Activated CD4-positive, alpha-beta T cell treated with anti-CD3 and anti-CD28 coated beads, Interleukin-2, amount 10 ng/mL, durations not matched to agents 24 days and 14 days (primary cell): ENCODE measurements at regions not wholly inside any gene's neighbourhood (a gene's known extent, or its start where the extent isn't known, plus 50 kb on each side); places are given as distances from the start of the nearest gene placed in this dataset.

ENCODE experiments used
- DNase-seq: peaks from one replicate; pipeline ENCODE4 v3.0.0; 2022
- H3K27ac Mint-ChIP-seq: one replicate; pipeline ENCODE4 v1.8.0; 2022; ENCODE audit warnings: mild to moderate bottlenecking, mixed read lengths
- H3K27me3 Mint-ChIP-seq: one replicate; pipeline ENCODE4 v1.8.0; 2022; ENCODE audit warnings: mixed read lengths
- H3K36me3 Mint-ChIP-seq: one replicate; pipeline ENCODE4 v1.8.0; 2022; ENCODE audit warnings: low read depth, mild to moderate bottlenecking, mixed read lengths
- H3K4me1 Mint-ChIP-seq: one replicate; pipeline ENCODE4 v1.8.0; 2021; ENCODE audit warnings: mixed read lengths
- H3K4me3 Mint-ChIP-seq: one replicate; pipeline ENCODE4 v1.8.0; 2022; ENCODE audit warnings: mild to moderate bottlenecking, moderate library complexity, mixed read lengths
- H3K9me3 Mint-ChIP-seq: one replicate; pipeline ENCODE4 v1.8.0; 2021; ENCODE audit warnings: mixed read lengths
- intact Hi-C: fragments of 100-400 bp; cut with micrococcal nuclease; formaldehyde crosslinking; loops from one replicate; pipeline ENCODE4 v1.15.1; 2023

GRCh38 chr6:148087659-148088058 lies 255.0 kb upstream of the SASH1 start:
- Mint-ChIP-seq H3K36me3 (no peaks in the 10 kb centered on the region), H3K27me3 (peaks cover 2% of the 10 kb centered on the region), H3K27ac (no peak overlapping the region), H3K4me1 (no peaks in the 10 kb centered on the region), H3K9me3 (peaks cover 9% of the 10 kb centered on the region), H3K4me3 (no peak overlapping the region)
- intact Hi-C loops = no loop called here
- no peak for DNase-seq

GRCh38 chr6:148090326-148090725 lies 252.3 kb upstream of the SASH1 start:
- Mint-ChIP-seq H3K4me1 (no peaks in the 10 kb centered on the region), H3K27me3 (no peaks in the 10 kb centered on the region), H3K27ac (no peak overlapping the region), H3K4me3 (no peak overlapping the region), H3K36me3 (no peaks in the 10 kb centered on the region), H3K9me3 (peaks cover 5% of the 10 kb centered on the region)
- no peak for DNase-seq
- intact Hi-C loops = no loop called here

DNA sequence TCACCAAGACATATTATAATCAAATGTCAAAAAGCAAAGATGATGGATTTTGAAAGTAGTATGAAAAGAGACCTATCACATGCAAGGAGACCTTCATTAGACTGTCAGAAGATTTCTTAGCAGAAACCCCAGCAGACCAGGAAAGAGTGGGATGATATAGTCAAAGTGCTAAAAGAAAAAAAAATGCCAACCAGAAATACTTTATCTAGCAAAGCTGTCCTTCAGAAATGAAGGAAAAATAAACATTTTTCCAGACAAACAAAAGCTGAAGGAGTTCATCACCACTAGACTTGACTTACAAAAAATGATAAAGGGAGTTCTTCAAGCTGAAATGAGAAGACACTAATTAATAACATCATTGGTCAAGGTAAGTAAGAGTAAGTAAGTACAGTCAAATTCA lies 251.2 kb upstream of the SASH1 start:
- H3K9me3 Mint-ChIP-seq = peaks cover 5% of the 10 kb centered on the region
- no peaks in the 10 kb centered on the region for H3K27me3 Mint-ChIP-seq
- intact Hi-C loops = no loop called here
- H3K4me3 Mint-ChIP-seq = no peak overlapping the region
- DNase-seq = no peak
- H3K27ac Mint-ChIP-seq = no peak overlapping the region
- no peaks in the 10 kb centered on the region for H3K36me3 Mint-ChIP-seq
- H3K4me1 Mint-ChIP-seq = no peaks in the 10 kb centered on the region

- Mint-ChIP-seq H3K4me3 (no peak overlapping the region), H3K9me3 (no peaks in the 10 kb centered on the region), H3K4me1 (no peaks in the 10 kb centered on the region), H3K27ac (no peak overlapping the region), H3K36me3 (no peaks in the 10 kb centered on the region), H3K27me3 (peaks cover 2% of the 10 kb centered on the region)
- DNase-seq = no peak
- intact Hi-C loops = no loop called here
Measured at GRCh38 chr6:148103436-148103835, 239.2 kb upstream of the SASH1 start.

- intact Hi-C loops = no loop called here
- H3K4me1 Mint-ChIP-seq = no peaks in the 10 kb centered on the region
- DNase-seq = no peak
- no peaks in the 10 kb centered on the region for H3K9me3 Mint-ChIP-seq
- no peaks in the 10 kb centered on the region for H3K36me3 Mint-ChIP-seq
- no peak overlapping the region for H3K27ac Mint-ChIP-seq
- H3K4me3 Mint-ChIP-seq = no peak overlapping the region
- peaks cover 4% of the 10 kb centered on the region for H3K27me3 Mint-ChIP-seq
Measured at GRCh38 chr6:148104131-148104530, 238.5 kb upstream of the SASH1 start.

GRCh38 chr6:148105695-148106094 lies 236.9 kb upstream of the SASH1 start:
- H3K27ac Mint-ChIP-seq = no peak overlapping the region
- no peaks in the 10 kb centered on the region for H3K4me1 Mint-ChIP-seq
- H3K9me3 Mint-ChIP-seq = no peaks in the 10 kb centered on the region
- H3K36me3 Mint-ChIP-seq = no peaks in the 10 kb centered on the region
- DNase-seq = no peak
- intact Hi-C loops = no loop called here
- H3K27me3 Mint-ChIP-seq = peaks cover 4% of the 10 kb centered on the region
- no peak overlapping the region for H3K4me3 Mint-ChIP-seq

DNA sequence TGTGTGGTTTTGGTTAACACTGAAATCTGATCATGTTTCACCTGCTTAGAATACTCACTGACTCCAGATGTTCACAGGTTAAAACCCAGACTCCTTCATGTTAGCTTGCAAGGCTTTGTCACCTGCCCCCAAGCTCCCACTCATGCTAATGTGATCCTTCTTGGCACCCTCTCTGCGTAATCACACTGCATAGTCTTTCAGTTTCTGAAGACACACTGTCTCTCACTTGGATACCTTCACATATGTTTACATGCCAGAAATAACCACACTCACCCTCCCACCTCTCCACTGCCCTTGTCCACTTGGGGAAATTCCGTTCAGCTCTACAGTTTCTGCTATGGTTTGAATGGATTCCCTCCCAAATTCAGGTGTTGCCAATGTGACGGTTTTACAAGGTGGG lies 234.7 kb upstream of the SASH1 start:
- Mint-ChIP-seq H3K4me3 (no peak overlapping the region), H3K27ac (no peak overlapping the region), H3K9me3 (no peaks in the 10 kb centered on the region), H3K4me1 (no peaks in the 10 kb centered on the region), H3K36me3 (no peaks in the 10 kb centered on the region), H3K27me3 (peaks cover 6% of the 10 kb centered on the region)
- DNase-seq = no peak
- intact Hi-C loops = no loop called here

- Mint-ChIP-seq H3K9me3 (no peaks in the 10 kb centered on the region), H3K4me3 (no peak overlapping the region), H3K27me3 (peaks cover 6% of the 10 kb centered on the region), H3K4me1 (no peaks in the 10 kb centered on the region), H3K36me3 (no peaks in the 10 kb centered on the region), H3K27ac (no peak overlapping the region)
- no peak for DNase-seq
- intact Hi-C loops = no loop called here
Measured at GRCh38 chr6:148109732-148110131, 232.9 kb upstream of the SASH1 start.

GRCh38 chr6:148110925-148111324 lies 231.7 kb upstream of the SASH1 start:
- Mint-ChIP-seq H3K36me3 (no peaks in the 10 kb centered on the region), H3K4me3 (no peak overlapping the region), H3K9me3 (no peaks in the 10 kb centered on the region), H3K4me1 (no peaks in the 10 kb centered on the region), H3K27me3 (peaks cover 6% of the 10 kb centered on the region), H3K27ac (no peak overlapping the region)
- no peak for DNase-seq
- intact Hi-C loops = no loop called here

- Mint-ChIP-seq H3K27me3 (peaks cover 4% of the 10 kb centered on the region), H3K4me3 (no peak overlapping the region), H3K27ac (no peak overlapping the region), H3K4me1 (no peaks in the 10 kb centered on the region), H3K9me3 (no peaks in the 10 kb centered on the region), H3K36me3 (no peaks in the 10 kb centered on the region)
- intact Hi-C loops = no loop called here
- no peak for DNase-seq
Measured at GRCh38 chr6:148112851-148113319, 229.8 kb upstream of the SASH1 start.

DNA sequence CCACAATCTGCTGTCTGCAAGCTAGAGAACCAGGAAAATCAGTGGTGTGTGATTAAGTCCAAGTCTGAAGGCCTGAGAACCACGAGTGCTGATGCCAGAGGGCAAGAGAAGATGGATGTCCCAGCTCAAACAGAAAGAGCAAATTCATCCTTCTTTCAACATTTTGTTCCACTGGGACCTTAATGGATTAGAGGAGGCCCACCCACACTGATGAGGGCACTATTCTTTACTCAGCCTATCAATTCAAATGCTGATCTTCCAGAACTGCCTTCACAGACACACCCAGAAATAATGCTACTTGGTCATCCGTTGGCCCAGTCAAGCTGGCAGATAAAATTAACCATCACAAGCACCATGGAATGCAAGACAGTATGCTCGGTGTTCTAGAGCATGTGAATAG lies 226.6 kb upstream of the SASH1 start:
- Mint-ChIP-seq H3K36me3 (no peaks in the 10 kb centered on the region), H3K9me3 (no peaks in the 10 kb centered on the region), H3K4me1 (no peaks in the 10 kb centered on the region), H3K27ac (no peak overlapping the region), H3K27me3 (peaks cover 2% of the 10 kb centered on the region), H3K4me3 (no peak overlapping the region)
- DNase-seq = no peak
- intact Hi-C loops = no loop called here

GRCh38 chr6:148118244-148118643 lies 224.4 kb upstream of the SASH1 start:
- no peak for DNase-seq
- H3K27ac Mint-ChIP-seq = no peak overlapping the region

DNA sequence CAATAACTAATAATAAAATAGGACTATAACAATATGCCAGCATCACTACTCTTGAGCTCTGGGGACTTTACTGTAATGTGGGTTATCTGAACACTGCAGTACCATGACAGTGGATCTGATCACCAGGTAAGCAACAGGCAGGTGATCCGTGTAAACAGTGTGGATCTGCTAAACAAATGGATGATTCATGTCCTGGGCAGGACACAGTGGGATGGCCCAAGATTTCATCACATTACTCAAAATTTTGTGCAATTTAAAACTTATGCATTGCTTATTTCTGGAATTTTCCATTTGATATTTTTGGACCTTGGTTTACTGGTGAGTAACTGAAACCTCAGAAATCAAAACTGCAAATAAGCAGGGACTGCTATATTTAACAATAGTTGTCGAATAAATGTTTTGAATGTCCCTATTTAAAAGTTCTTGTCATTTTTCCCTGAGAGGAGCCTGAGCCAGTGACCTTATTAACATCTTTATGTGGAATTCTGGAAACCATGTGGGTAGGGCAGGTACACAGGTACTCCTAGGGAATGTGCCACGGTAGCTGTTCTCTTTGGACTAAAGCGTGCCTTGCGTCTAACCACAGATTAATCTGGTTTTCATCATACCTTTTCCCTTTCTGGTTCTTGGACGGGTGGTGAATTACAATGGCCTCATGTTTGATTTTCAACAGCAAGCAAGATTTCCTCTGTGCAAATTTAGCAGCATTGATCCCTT lies 214.5 kb upstream of the SASH1 start:
- Mint-ChIP-seq H3K27me3 (peaks cover 1% of the 10 kb centered on the region), H3K36me3 (no peaks in the 10 kb centered on the region), H3K9me3 (no peaks in the 10 kb centered on the region), H3K4me3 (no peak overlapping the region), H3K27ac (no peak overlapping the region), H3K4me1 (no peaks in the 10 kb centered on the region)
- intact Hi-C loops = no loop called here
- DNase-seq = no peak

More at GRCh38 chr6:148118244-148118643, 224.4 kb upstream of the SASH1 start:
- H3K4me1 Mint-ChIP-seq = no peaks in the 10 kb centered on the region
- no peaks in the 10 kb centered on the region for H3K9me3 Mint-ChIP-seq
- H3K36me3 Mint-ChIP-seq = no peaks in the 10 kb centered on the region
- no peak overlapping the region for H3K4me3 Mint-ChIP-seq
- intact Hi-C loops = no loop called here
- H3K27me3 Mint-ChIP-seq = no peaks in the 10 kb centered on the region

DNA sequence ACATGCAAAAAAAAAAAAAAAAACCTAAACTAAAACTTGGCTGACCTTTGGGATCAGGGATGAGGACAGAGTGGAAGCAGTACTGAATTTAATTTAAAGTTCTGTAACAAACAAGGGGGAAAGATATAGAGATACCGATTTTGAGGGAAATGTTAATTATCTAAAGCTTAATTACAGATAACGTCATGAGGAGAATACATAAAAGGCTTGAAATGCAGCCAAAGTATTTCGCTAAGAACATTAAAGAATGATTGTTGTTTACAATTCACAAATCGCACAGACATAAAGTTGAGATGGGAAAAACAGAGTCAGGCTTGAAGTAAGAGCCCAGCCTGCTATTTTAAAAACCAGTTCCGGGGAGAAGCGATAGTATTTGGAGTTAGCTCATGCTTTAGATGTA lies 208.0 kb upstream of the SASH1 start:
- no peaks in the 10 kb centered on the region for H3K4me1 Mint-ChIP-seq

GRCh38 chr6:148136586-148136985 lies 206.1 kb upstream of the SASH1 start:
- no peaks in the 10 kb centered on the region for H3K27me3 Mint-ChIP-seq
- no peaks in the 10 kb centered on the region for H3K9me3 Mint-ChIP-seq
- no peaks in the 10 kb centered on the region for H3K36me3 Mint-ChIP-seq
- H3K4me3 Mint-ChIP-seq = no peak overlapping the region
- H3K4me1 Mint-ChIP-seq = no peaks in the 10 kb centered on the region
- intact Hi-C loops = no loop called here
- DNase-seq = no peak
- H3K27ac Mint-ChIP-seq = no peak overlapping the region

More for the DNA sequence above, 208.0 kb upstream of the SASH1 start:
- DNase-seq = no peak
- H3K4me3 Mint-ChIP-seq = no peak overlapping the region
- intact Hi-C loops = no loop called here
- H3K27ac Mint-ChIP-seq = no peak overlapping the region
- H3K27me3 Mint-ChIP-seq = peaks cover 1% of the 10 kb centered on the region
- H3K36me3 Mint-ChIP-seq = no peaks in the 10 kb centered on the region
- H3K9me3 Mint-ChIP-seq = no peaks in the 10 kb centered on the region
